ENCODE measurements at regions not wholly inside any gene's neighbourhood (a gene's known extent, or its start where the extent isn't known, plus 50 kb on each side); places are given as distances from the start of the nearest gene placed in this dataset.
A peak's percentile ranks its signal among the peaks of the same experiment; 100 is the strongest.
"Not testable (repeated sequence)": the region's sequence is repeated elsewhere in the genome, so short reads cannot be mapped to it uniquely, and the experiment has no call there.

- TF ChIP-seq CTCF (conservative IDR thresholded peaks at IDR 0.05; ENCODE audit: low read depth, low read length): no peak
- no peak overlapping the region for H3K4me3 ChIP-seq (ENCODE audit: low read depth, low read length)
- DNase-seq (ENCODE audit: low read depth): no peak
Observed at GRCh38 chr5:106028314-106028713, 1642.4 kb downstream of the EFNA5 start.

GRCh38 chr5:106020894-106021293 lies 1649.8 kb downstream of the EFNA5 start:
- H3K4me3 ChIP-seq (ENCODE audit: low read depth, low read length): no peak overlapping the region
- DNase-seq (ENCODE audit: low read depth): peak; percentile 74
- TF ChIP-seq CTCF (conservative IDR thresholded peaks at IDR 0.05; ENCODE audit: low read depth, low read length): no peak

- TF ChIP-seq CTCF (conservative IDR thresholded peaks at IDR 0.05; ENCODE audit: low read depth, low read length): no peak
- H3K4me3 ChIP-seq (ENCODE audit: low read depth, low read length): no peak overlapping the region
- DNase-seq (ENCODE audit: low read depth): peak; percentile 67
Observed at GRCh38 chr5:106019261-106019660, 1651.5 kb downstream of the EFNA5 start.

- no peak overlapping the region for H3K4me3 ChIP-seq (ENCODE audit: low read depth, low read length)
- TF ChIP-seq CTCF (conservative IDR thresholded peaks at IDR 0.05; ENCODE audit: low read depth, low read length): no peak
- no peak for DNase-seq (ENCODE audit: low read depth)
Observed at GRCh38 chr5:106017243-106017857, 1653.4 kb downstream of the EFNA5 start.

- H3K4me3 ChIP-seq (ENCODE audit: low read depth, low read length): no peak overlapping the region
- no peak for DNase-seq (ENCODE audit: low read depth)
- no peak for TF ChIP-seq CTCF (conservative IDR thresholded peaks at IDR 0.05; ENCODE audit: low read depth, low read length)
Observed at GRCh38 chr5:106014262-106014661, 1656.5 kb downstream of the EFNA5 start.

GRCh38 chr5:106006242-106006641 lies 1664.5 kb downstream of the EFNA5 start:
- no peak overlapping the region for H3K4me3 ChIP-seq (ENCODE audit: low read depth, low read length)
- TF ChIP-seq CTCF (conservative IDR thresholded peaks at IDR 0.05; ENCODE audit: low read depth, low read length): no peak
- no peak for DNase-seq (ENCODE audit: low read depth)

- DNase-seq (ENCODE audit: low read depth); H3K4me3 ChIP-seq (ENCODE audit: low read depth, low read length): not testable (repeated sequence)
Observed at GRCh38 chr5:105998991-105999390, 1671.7 kb downstream of the EFNA5 start.

Data from choroid plexus epithelial cell (primary cell).